GM12878 (cell line): ENCODE measurements at regions not wholly inside any gene's neighbourhood (a gene's known extent, or its start where the extent isn't known, plus 50 kb on each side); places are given as distances from the start of the nearest gene placed in this dataset.

Experiments used
- ATAC-seq: fragments of 200-7000 bp; cut with Tn5 transposase; 3 replicates; pipeline ENCODE4 v1.9.1; 2020; ENCODE audit warnings: mild to moderate bottlenecking, moderate library complexity
- BruUV-seq: library from RNA; stranded (reverse); fragments of 400-500 nt; replicated peaks from 2 replicates; lab custom pipeline; 2021; lab: Mats Ljungman, UMichigan
- CTCF ChIA-PET: fragments of 300-600 bp; sonication (Branson Sonifier 250); formaldehyde crosslinking; extraction: SDS; loops from one replicate; lab custom pipeline; 2021; ENCODE audit warnings: inconsistent platforms; lab: Yijun Ruan, JAX
- POLR2A ChIA-PET: fragments of 350-600 bp; formaldehyde crosslinking; extraction: SDS; loops from one replicate; lab custom pipeline; 2021; ENCODE audit warnings: inconsistent platforms; lab: Charles Lee
- RAD21 ChIA-PET: fragments of 300-600 bp; sonication (Branson Sonifier 250); formaldehyde crosslinking; loops from one replicate; lab custom pipeline; 2023; ENCODE audit warnings: antibody characterized with exemption; ENCODE audit not compliant: unreplicated experiment; lab: Charles Lee
- SMC1A ChIA-PET: fragments of 300-600 bp; sonication (Branson Sonifier 250); formaldehyde crosslinking; loops from one replicate; lab custom pipeline; 2023; ENCODE audit not compliant: unreplicated experiment, uncharacterized antibody; lab: Charles Lee
- DNase-seq: peaks from one replicate; pipeline ENCODE4 v3.0.0-alpha.2; 2011; ENCODE audit warnings: low read depth, low spot score
- FAIRE-seq: peaks from 3 replicates; lab custom pipeline; 2011; peaks lifted over from hg19 to GRCh38; lab: Jason Lieb, UNC
- H2AFZ ChIP-seq: 2 replicates; pipeline ENCODE4 v1.6.0; 2011; ENCODE audit warnings: low read depth, low read length, control low read depth; ENCODE audit not compliant: control insufficient read depth
- H3K27ac ChIP-seq: 2 replicates; pipeline ENCODE4 v1.5.1; 2011; ENCODE audit warnings: control low read depth; ENCODE audit not compliant: control insufficient read depth, insufficient read depth
- H3K27me3 ChIP-seq, 2 experiments: replicated peaks in 1 of 2; 2 replicates each; pipeline versions ENCODE4 v1.6.0 to v1.6.1; 2011; ENCODE audit warnings: low read length in 1 of 2; ENCODE audit not compliant: control insufficient read depth in 2 of 2, insufficient read depth in 2 of 2
- H3K36me3 ChIP-seq, 2 experiments: 2 replicates each; pipeline ENCODE4 v1.5.1; 2011; ENCODE audit warnings: low read length in 1 of 2; ENCODE audit not compliant: control insufficient read depth in 2 of 2, insufficient read depth in 2 of 2
- H3K4me1 ChIP-seq: 2 replicates; pipeline ENCODE4 v1.6.1; 2011; ENCODE audit warnings: mild to moderate bottlenecking, low read length, moderate library complexity, mixed read lengths; ENCODE audit not compliant: control insufficient read depth, insufficient read depth
- H3K4me2 ChIP-seq: 2 replicates; pipeline ENCODE4 v1.6.0; 2011; ENCODE audit warnings: control low read depth; ENCODE audit not compliant: control insufficient read depth, insufficient read depth
- H3K4me3 ChIP-seq: fragments of 200-600 bp; sonication (generic); 2 replicates; pipeline ENCODE4 v1.5.1; 2016
- H3K79me2 ChIP-seq: 2 replicates; pipeline ENCODE4 v1.6.0; 2011; ENCODE audit warnings: low read length; ENCODE audit not compliant: control insufficient read depth, insufficient read depth
- H3K9ac ChIP-seq: 2 replicates; pipeline ENCODE4 v1.8.0; 2011; ENCODE audit warnings: low read length, control low read depth, mixed read lengths; ENCODE audit not compliant: control insufficient read depth, insufficient read depth
- H3K9me3 ChIP-seq: replicated peaks from 3 replicates; pipeline ENCODE4 v1.5.1; 2011; ENCODE audit warnings: mild to moderate bottlenecking, low read length; ENCODE audit not compliant: control insufficient read depth, insufficient read depth
- H4K20me1 ChIP-seq: 2 replicates; pipeline ENCODE4 v1.6.0; 2011; ENCODE audit not compliant: control insufficient read depth, insufficient read depth
- CHD2 ChIP-seq: IDR thresholded peaks from 2 replicates; pipeline ENCODE4 v1.6.1; 2011; ENCODE audit warnings: low read depth, low read length, improper control_type of control experiment, borderline replicate concordance
- CHD4 ChIP-seq: fragments of 200-600 bp; sonication (generic); IDR thresholded peaks from 2 replicates; pipeline ENCODE4 v1.6.1; 2016; ENCODE audit warnings: mild to moderate bottlenecking
- DPF2 ChIP-seq: fragments of 450-650 bp; IDR thresholded peaks from 2 replicates; pipeline ENCODE4 v1.6.1; 2017; ENCODE audit warnings: mild to moderate bottlenecking
- E2F8 ChIP-seq: fragments of 450-650 bp; IDR thresholded peaks from 2 replicates; pipeline ENCODE4 v1.6.1; 2018; ENCODE audit warnings: mild to moderate bottlenecking, low read depth, moderate library complexity; ENCODE audit not compliant: partially characterized antibody
- ETV6 ChIP-seq, 2 experiments: fragments of 450-650 bp in 1 of 2; IDR thresholded peaks in 1 of 2; conservative IDR thresholded peaks in 1 of 2; 2 replicates each; pipeline ENCODE4 v1.6.1; 2014; ENCODE audit warnings: antibody characterized with exemption in 1 of 2, borderline replicate concordance in 1 of 2, low read depth in 1 of 2, mild to moderate bottlenecking in 1 of 2, moderate library complexity in 1 of 2
- NR2C2 ChIP-seq: IDR thresholded peaks from 2 replicates; pipeline ENCODE4 v1.6.1; 2011; ENCODE audit warnings: borderline replicate concordance, low read depth; ENCODE audit not compliant: control insufficient read depth, insufficient read length
- PAX8 ChIP-seq: fragments of 450-650 bp; IDR thresholded peaks from 2 replicates; pipeline ENCODE4 v1.6.1; 2017; ENCODE audit warnings: mild to moderate bottlenecking, moderate library complexity
- PBX3 ChIP-seq: IDR thresholded peaks from 2 replicates; pipeline ENCODE4 v1.6.1; 2011; ENCODE audit warnings: mild to moderate bottlenecking, low read depth, low read length, moderate library complexity; ENCODE audit not compliant: insufficient replicate concordance
- POLR2AphosphoS5 ChIP-seq: IDR thresholded peaks from 2 replicates; pipeline ENCODE4 v1.6.1; 2011; ENCODE audit warnings: mild to moderate bottlenecking, low read length, inconsistent platforms
- POU2F2 ChIP-seq: IDR thresholded peaks from 3 replicates; pipeline ENCODE4 v1.6.1; 2011; ENCODE audit warnings: low read depth, mild to moderate bottlenecking, low read length, borderline replicate concordance
- RCOR1 ChIP-seq: conservative IDR thresholded peaks from 2 replicates; pipeline ENCODE4 v1.6.1; 2012; ENCODE audit warnings: low read depth, low read length, improper control_type of control experiment
- RFX5 ChIP-seq: IDR thresholded peaks from 2 replicates; pipeline ENCODE4 v1.6.1; 2011; ENCODE audit warnings: low read depth, low read length, improper control_type of control experiment
- TARDBP ChIP-seq: IDR thresholded peaks from 2 replicates; pipeline ENCODE4 v1.6.1; 2016; ENCODE audit warnings: borderline replicate concordance
- TCF12 ChIP-seq: IDR thresholded peaks from 2 replicates; pipeline ENCODE4 v1.6.1; 2011; ENCODE audit warnings: low read depth, mild to moderate bottlenecking, low read length
- USF1 ChIP-seq: IDR thresholded peaks from 2 replicates; pipeline ENCODE4 v1.6.1; 2011; ENCODE audit warnings: borderline replicate concordance, low read depth, mild to moderate bottlenecking, moderate library complexity, mixed read lengths, low read length; ENCODE audit not compliant: insufficient read depth; ENCODE audit errors: extremely low read length
- ZBTB40 ChIP-seq: fragments of 450-650 bp; IDR thresholded peaks from 2 replicates; pipeline ENCODE4 v1.6.1; 2016; ENCODE audit warnings: mild to moderate bottlenecking, moderate library complexity, borderline replicate concordance
- WGBS: methylation state at CpG from one replicate; pipeline ENCODE4 v1.1.6; 2016; ENCODE audit warnings: low lambda C conversion rate; ENCODE audit not compliant: insufficient replicate concordance, insufficient coverage; ENCODE audit errors: missing lambda C conversion rate; 5-methylcytosine and 5-hydroxymethylcytosine counted together
- in situ Hi-C: fragments of 300-500 bp; cut with MboI; formaldehyde crosslinking; loops from 9 replicates; pipeline ENCODE4 v1.14.3; 2018; ENCODE audit warnings: mixed read lengths
- intact Hi-C: fragments of 100-400 bp; cut with micrococcal nuclease; formaldehyde crosslinking; loops from one replicate; pipeline ENCODE4 v1.14.2; 2022; ENCODE audit not compliant: unreplicated experiment

GRCh38 chr10:59513558-59513957 lies 151.2 kb upstream of the FAM13C start:
- RAD21 ChIA-PET: no interaction called here

More at GRCh38 chr10:59513558-59513957, 151.2 kb upstream of the FAM13C start:
- SMC1A ChIA-PET: no interaction called here
- in situ Hi-C loops: no loop called here
- Histone ChIP-seq H3K27ac (no peak overlapping the region), H3K4me3 (no peak overlapping the region), H3K9ac (no peak overlapping the region), H3K36me3 (no peaks in the 10 kb centered on the region), H4K20me1 (no peaks in the 10 kb centered on the region), H3K9me3 (no peaks in the 10 kb centered on the region), H3K27me3 (no peaks in the 10 kb centered on the region; a peak in 1 of 4 replicates), H3K4me1 (no peaks in the 10 kb centered on the region), H3K4me2 (no peak overlapping the region), H3K79me2 (no peaks in the 10 kb centered on the region), H2AFZ (no peak overlapping the region)
- POLR2A ChIA-PET: no interaction called here
- ATAC-seq (no peak), DNase-seq (no peak), FAIRE-seq (no peak)
- CTCF ChIA-PET: interaction anchor here (0.8 kb wide), 1 partner anchor 50 kb away, joined by 3 read pairs; no protein-coding TSS in a partner anchor
- TF ChIP-seq TARDBP: no peak
- no peak for TF ChIP-seq RFX5
- no peak for TF ChIP-seq CHD4
- no peak for TF ChIP-seq PAX8
- TF ChIP-seq ZBTB40: no peak
- TF ChIP-seq CHD2: no peak
- TF ChIP-seq POLR2AphosphoS5: no peak
- no peak for TF ChIP-seq DPF2
- TF ChIP-seq PBX3: no peak
- no peak for TF ChIP-seq USF1
- TF ChIP-seq E2F8: no peak
- no peak for TF ChIP-seq ETV6 (conservative IDR thresholded peaks at IDR 0.05 in 1 of 2, IDR thresholded peaks at IDR 0.05 in 1 of 2; ENCODE audit: borderline replicate concordance in 1 of 2, low read depth in 1 of 2)
- no peak for TF ChIP-seq POU2F2
- TF ChIP-seq TCF12: no peak
- no peak for TF ChIP-seq NR2C2
- no peak for TF ChIP-seq RCOR1
- 22% methylated on average over 3 of the region's 3 CpGs for WGBS
- intact Hi-C loops: no loop called here
- no TSS peak for BruUV-seq
